B cell (primary cell): ENCODE measurements at regions not wholly inside any gene's neighbourhood (a gene's known extent, or its start where the extent isn't known, plus 50 kb on each side); places are given as distances from the start of the nearest gene placed in this dataset.

Experiments used
- ATAC-seq: fragments of 200-7000 bp; cut with Tn5 transposase; one replicate; pipeline ENCODE4 v1.10.0; 2021; ENCODE audit warnings: low read depth, mild to moderate bottlenecking, moderate number of reproducible peaks, moderate library complexity
- CTCF ChIA-PET: fragments of 350-600 bp; sonication (Branson Sonifier 250); formaldehyde crosslinking; loops from one replicate; lab custom pipeline; 2021; ENCODE audit warnings: antibody characterized with exemption, inconsistent platforms; lab: Charles Lee
- POLR2A ChIA-PET: fragments of 350-600 bp; sonication (Branson Sonifier 250); formaldehyde crosslinking; loops from one replicate; lab custom pipeline; 2021; ENCODE audit warnings: antibody characterized with exemption; lab: Charles Lee
- DNase-seq: peaks from one replicate; pipeline ENCODE4 v3.0.0; 2013
- H2AFZ ChIP-seq: 2 replicates; pipeline ENCODE4 v1.6.1; 2012; ENCODE audit warnings: mild to moderate bottlenecking, low read depth, low read length; ENCODE audit not compliant: insufficient read depth, poor library complexity, severe bottlenecking
- H3K27ac ChIP-seq, 2 donors: 1 replicate in 1 of 2; 2 replicates in 1 of 2; pipeline ENCODE4 v1.5.1; 2012 to 2013; ENCODE audit warnings: low read length in 2 of 2, mild to moderate bottlenecking in 2 of 2, moderate library complexity in 1 of 2
- H3K27me3 ChIP-seq, 4 experiments: fragments of 200-600 bp in 1 of 4; sonication (generic) in 1 of 4; replicated peaks in 1 of 4; 1 replicate in 2 of 4; 2 replicates in 2 of 4; pipeline versions ENCODE4 v1.6.1 to v1.7.0; 2013 to 2016; ENCODE audit warnings: low read length in 3 of 4, mild to moderate bottlenecking in 2 of 4, mixed read lengths in 1 of 4, moderate library complexity in 1 of 4; ENCODE audit not compliant: insufficient read depth in 4 of 4, control insufficient read depth in 3 of 4; ENCODE audit errors: control extremely low read depth in 1 of 4
- H3K36me3 ChIP-seq, 2 experiments: replicated peaks in 1 of 2; 1 replicate in 1 of 2; 2 replicates in 1 of 2; pipeline versions ENCODE4 v1.6.1 to v1.7.1; 2013; ENCODE audit warnings: low read length in 1 of 2; ENCODE audit not compliant: insufficient read depth in 2 of 2, control insufficient read depth in 1 of 2; ENCODE audit errors: control extremely low read depth in 1 of 2, extremely low read depth in 1 of 2
- H3K4me1 ChIP-seq, 2 donors: fragments of 200-600 bp in 1 of 2; sonication (generic) in 1 of 2; 1 replicate in 1 of 2; 2 replicates in 1 of 2; pipeline versions ENCODE4 v1.5.1 to v1.6.1; 2013 to 2017; ENCODE audit warnings: low read length in 2 of 2; ENCODE audit not compliant: control insufficient read depth in 2 of 2, insufficient read depth in 2 of 2
- H3K4me2 ChIP-seq: replicated peaks from 2 replicates; pipeline ENCODE3; 2012; ENCODE audit warnings: mild to moderate bottlenecking, low read depth, low read length; ENCODE audit not compliant: poor library complexity, severe bottlenecking
- H3K4me3 ChIP-seq, 5 experiments: fragments of 200-600 bp in 1 of 5; sonication (generic) in 1 of 5; 1 replicate in 3 of 5; 2 replicates in 2 of 5; pipeline versions ENCODE4 v1.5.1 to v1.7.0; 2011 to 2016; ENCODE audit warnings: low read length in 4 of 5, mild to moderate bottlenecking in 4 of 5, low read depth in 2 of 5, control low read depth in 1 of 5, moderate library complexity in 1 of 5; ENCODE audit not compliant: insufficient read depth in 1 of 5; ENCODE audit errors: control extremely low read depth in 1 of 5, extremely low read depth in 1 of 5
- H3K79me2 ChIP-seq: fragments of 200-600 bp; sonication (generic); one replicate; pipeline ENCODE4 v1.6.0; 2016; ENCODE audit warnings: low read length; ENCODE audit not compliant: control insufficient read depth, insufficient read depth
- H3K9ac ChIP-seq: fragments of 200-600 bp; sonication (generic); 2 replicates; pipeline ENCODE4 v1.6.1; 2017; ENCODE audit warnings: mild to moderate bottlenecking, low read length, moderate library complexity
- H3K9me3 ChIP-seq, 3 donors: one replicate each; pipeline versions ENCODE4 v1.6.1 to v1.7.1; 2013; ENCODE audit warnings: low read length in 2 of 3; ENCODE audit not compliant: control insufficient read depth in 2 of 3, insufficient read depth in 1 of 3; ENCODE audit errors: control extremely low read depth in 1 of 3
- H4K20me1 ChIP-seq: 2 replicates; pipeline ENCODE4 v1.6.0; 2012; ENCODE audit warnings: mild to moderate bottlenecking, low read length; ENCODE audit not compliant: insufficient read depth, control insufficient read depth, poor library complexity, severe bottlenecking
- H3K27ac Mint-ChIP-seq: one replicate; pipeline ENCODE4 v1.8.0; 2021; ENCODE audit warnings: mixed read lengths
- H3K27me3 Mint-ChIP-seq: one replicate; pipeline ENCODE4 v1.8.0; 2021; ENCODE audit warnings: mixed read lengths
- H3K4me1 Mint-ChIP-seq: one replicate; pipeline ENCODE4 v1.8.0; 2021; ENCODE audit warnings: mixed read lengths
- H3K4me3 Mint-ChIP-seq: one replicate; pipeline ENCODE4 v1.8.0; 2021; ENCODE audit warnings: mixed read lengths
- H3K9me3 Mint-ChIP-seq: one replicate; pipeline ENCODE4 v1.8.0; 2022; ENCODE audit warnings: mixed read lengths; ENCODE audit not compliant: insufficient read depth
- EZH2 ChIP-seq: IDR thresholded peaks from 2 replicates; pipeline ENCODE4 v1.6.1; 2012; ENCODE audit warnings: borderline replicate concordance, low read depth, mild to moderate bottlenecking, moderate library complexity, low read length; ENCODE audit not compliant: insufficient read depth, poor library complexity, severe bottlenecking
- WGBS: methylation state at CpG from one replicate; pipeline ENCODE4 v1.1.5; 2013; ENCODE audit warnings: missing lambda C conversion rate; ENCODE audit not compliant: insufficient coverage; 5-methylcytosine and 5-hydroxymethylcytosine counted together
- intact Hi-C: fragments of 100-400 bp; cut with micrococcal nuclease; formaldehyde crosslinking; loops from one replicate; pipeline ENCODE4 v1.10.0; 2022
- TF ChIP-seq, protein P1 (sequence below): fragments of 200-600 bp; IDR thresholded peaks from one replicate; pipeline ENCODE4 v1.8.0; 2022; ENCODE audit warnings: antibody characterized with exemption, mild to moderate bottlenecking

GRCh38 chr2:8589721-8590120 lies 92.1 kb upstream of the ID2 start:
- no peaks in the 10 kb centered on the region for H3K36me3 ChIP-seq
- intact Hi-C loops: no loop called here
- no peak overlapping the region for H2AFZ ChIP-seq
- no peak for ATAC-seq
- no peak overlapping the region for H3K9ac ChIP-seq
- H3K27me3 ChIP-seq: peaks cover 0 to 27% (median 6%) of the 10 kb centered on the region in 4 experiments
- no peak overlapping the region for H3K27ac Mint-ChIP-seq
- no peak overlapping the region for H3K4me2 ChIP-seq
- ChIA-PET CTCF (no interaction called here), POLR2A (no interaction called here)
- H3K9me3 Mint-ChIP-seq: no peaks in the 10 kb centered on the region
- H3K9me3 ChIP-seq: no peaks in the 10 kb centered on the region
- peaks cover 7 to 8% of the 10 kb centered on the region in 2 donors for H3K4me1 ChIP-seq
- no peak overlapping the region for H3K4me3 Mint-ChIP-seq
- H3K4me3 ChIP-seq: no peak overlapping the region
- no peaks in the 10 kb centered on the region for H3K79me2 ChIP-seq
- H4K20me1 ChIP-seq: no peaks in the 10 kb centered on the region
- H3K27ac ChIP-seq: no peak overlapping the region
- peaks cover 45% of the 10 kb centered on the region for H3K27me3 Mint-ChIP-seq
- TF ChIP-seq EZH2: no peak
- TF ChIP-seq, protein P1, sequence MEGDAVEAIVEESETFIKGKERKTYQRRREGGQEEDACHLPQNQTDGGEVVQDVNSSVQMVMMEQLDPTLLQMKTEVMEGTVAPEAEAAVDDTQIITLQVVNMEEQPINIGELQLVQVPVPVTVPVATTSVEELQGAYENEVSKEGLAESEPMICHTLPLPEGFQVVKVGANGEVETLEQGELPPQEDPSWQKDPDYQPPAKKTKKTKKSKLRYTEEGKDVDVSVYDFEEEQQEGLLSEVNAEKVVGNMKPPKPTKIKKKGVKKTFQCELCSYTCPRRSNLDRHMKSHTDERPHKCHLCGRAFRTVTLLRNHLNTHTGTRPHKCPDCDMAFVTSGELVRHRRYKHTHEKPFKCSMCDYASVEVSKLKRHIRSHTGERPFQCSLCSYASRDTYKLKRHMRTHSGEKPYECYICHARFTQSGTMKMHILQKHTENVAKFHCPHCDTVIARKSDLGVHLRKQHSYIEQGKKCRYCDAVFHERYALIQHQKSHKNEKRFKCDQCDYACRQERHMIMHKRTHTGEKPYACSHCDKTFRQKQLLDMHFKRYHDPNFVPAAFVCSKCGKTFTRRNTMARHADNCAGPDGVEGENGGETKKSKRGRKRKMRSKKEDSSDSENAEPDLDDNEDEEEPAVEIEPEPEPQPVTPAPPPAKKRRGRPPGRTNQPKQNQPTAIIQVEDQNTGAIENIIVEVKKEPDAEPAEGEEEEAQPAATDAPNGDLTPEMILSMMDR: no peak
- H3K4me1 Mint-ChIP-seq: peaks cover 4% of the 10 kb centered on the region
- WGBS: no CpG with 5 or more reads among the region's 1 CpG
- no peak for DNase-seq

- peaks cover 35% of the 10 kb centered on the region for H3K27me3 Mint-ChIP-seq
- POLR2A ChIA-PET: no interaction called here
- no peaks in the 10 kb centered on the region for H3K79me2 ChIP-seq
Observed at GRCh38 chr2:8590938-8591337, 90.9 kb upstream of the ID2 start.

More at GRCh38 chr2:8590938-8591337, 90.9 kb upstream of the ID2 start:
- H3K27ac Mint-ChIP-seq: no peak overlapping the region
- no peak overlapping the region for H2AFZ ChIP-seq
- TF ChIP-seq, protein P1: no peak
- TF ChIP-seq EZH2: no peak
- DNase-seq (no peak), ATAC-seq (no peak)
- H3K9me3 Mint-ChIP-seq: no peaks in the 10 kb centered on the region
- CTCF ChIA-PET: no interaction called here
- no peaks in the 10 kb centered on the region for H4K20me1 ChIP-seq
- H3K4me2 ChIP-seq: no peak overlapping the region
- no peak overlapping the region for H3K4me3 Mint-ChIP-seq
- no peak overlapping the region for H3K9ac ChIP-seq
- WGBS: 100% methylated on average over 1 of the region's 6 CpGs
- peaks cover 3 to 4% of the 10 kb centered on the region in 2 donors for H3K4me1 ChIP-seq
- H3K4me1 Mint-ChIP-seq: no peaks in the 10 kb centered on the region
- H3K36me3 ChIP-seq: no peaks in the 10 kb centered on the region
- no peak overlapping the region for H3K27ac ChIP-seq
- peaks cover 0 to 23% (median 6%) of the 10 kb centered on the region in 4 experiments for H3K27me3 ChIP-seq
- no peak overlapping the region for H3K4me3 ChIP-seq
- intact Hi-C loops: no loop called here
- H3K9me3 ChIP-seq: no peaks in the 10 kb centered on the region
